ENCODE measurements at regions not wholly inside any gene's neighbourhood (a gene's known extent, or its start where the extent isn't known, plus 50 kb on each side); places are given as distances from the start of the nearest gene placed in this dataset.
"Not testable (repeated sequence)": the region's sequence is repeated elsewhere in the genome, so short reads cannot be mapped to it uniquely, and the experiment has no call there.

DNA sequence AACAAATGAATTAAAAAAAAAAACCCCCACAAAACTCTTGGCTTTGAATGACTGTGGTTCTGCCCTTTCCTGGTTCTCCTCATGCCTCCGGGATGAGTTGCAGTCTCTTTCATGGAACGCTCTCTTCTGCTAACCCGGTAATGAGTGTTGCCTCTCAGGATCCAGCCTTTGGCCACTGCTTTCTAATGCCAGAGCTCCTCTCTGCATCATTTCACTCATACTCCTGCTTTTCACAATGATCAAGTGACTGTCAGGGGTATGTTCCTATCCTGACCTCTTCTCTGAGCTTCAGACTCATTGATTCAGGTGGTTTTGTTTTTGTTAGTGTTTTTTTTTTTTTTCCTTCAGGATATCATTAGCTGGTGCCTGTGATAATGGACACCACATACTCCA, 230.2 kb downstream of the OPA1 start:
- not testable (repeated sequence) for TF ChIP-seq CTCF, POLR2A (IDR thresholded peaks at IDR 0.05)
